GM10266 (cell line): ENCODE measurements at regions not wholly inside any gene's neighbourhood (a gene's known extent, or its start where the extent isn't known, plus 50 kb on each side); places are given as distances from the start of the nearest gene placed in this dataset.

Experiments used
- DNase-seq: peaks from one replicate; pipeline ENCODE4 v3.0.0; 2012; ENCODE audit errors: extremely low spot score
- CTCF ChIP-seq: IDR thresholded peaks from 2 replicates; pipeline ENCODE4 v1.5.1; 2012; ENCODE audit warnings: mild to moderate bottlenecking, low read depth; ENCODE audit not compliant: control insufficient read depth, insufficient read depth; ENCODE audit errors: missing control alignments

DNA sequence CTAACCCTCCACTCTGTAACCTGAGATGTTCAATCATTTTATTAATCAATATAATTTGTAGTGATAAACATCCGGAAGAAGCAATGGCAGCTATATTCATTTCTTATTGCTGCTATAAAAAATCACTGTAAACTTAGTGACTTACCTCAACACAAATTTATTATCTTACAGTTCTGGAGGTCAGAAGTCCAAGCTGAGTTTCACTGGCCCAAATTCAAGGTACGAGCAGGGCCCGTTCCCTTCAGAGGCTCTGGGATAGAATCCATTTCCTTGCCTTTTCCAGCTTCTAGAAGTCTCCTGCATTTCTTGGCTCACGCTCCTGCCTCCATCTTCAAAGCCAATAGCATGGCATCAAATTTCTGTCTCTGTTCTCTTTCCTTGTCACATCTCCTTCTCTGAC lies 279.5 kb upstream of the SP8 start:
- TF ChIP-seq CTCF: no peak
- DNase-seq: no peak

DNA sequence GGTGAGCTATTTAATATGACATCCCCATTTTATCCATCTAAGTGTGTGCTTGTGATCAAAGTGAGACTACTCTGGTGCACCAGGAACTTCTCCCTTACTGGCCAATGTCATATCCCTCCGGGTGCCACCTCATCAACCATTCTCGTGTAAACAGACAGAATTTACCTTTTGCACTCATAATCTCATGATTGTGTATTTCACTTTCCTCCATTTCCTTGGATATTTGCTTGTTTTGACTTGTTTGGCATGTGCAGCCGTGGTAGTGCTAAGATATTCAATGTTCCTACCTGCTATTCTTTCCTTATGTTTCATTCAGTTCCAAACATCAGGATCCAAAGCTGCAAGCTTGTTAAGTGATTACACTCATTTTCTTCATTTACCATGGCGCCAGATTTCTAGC lies 280.5 kb upstream of the SP8 start:
- TF ChIP-seq CTCF: no peak
- no peak for DNase-seq

GRCh38 chr7:21070571-21071090 lies 283.9 kb upstream of the SP8 start:
- TF ChIP-seq CTCF: no peak
- DNase-seq: no peak

DNA sequence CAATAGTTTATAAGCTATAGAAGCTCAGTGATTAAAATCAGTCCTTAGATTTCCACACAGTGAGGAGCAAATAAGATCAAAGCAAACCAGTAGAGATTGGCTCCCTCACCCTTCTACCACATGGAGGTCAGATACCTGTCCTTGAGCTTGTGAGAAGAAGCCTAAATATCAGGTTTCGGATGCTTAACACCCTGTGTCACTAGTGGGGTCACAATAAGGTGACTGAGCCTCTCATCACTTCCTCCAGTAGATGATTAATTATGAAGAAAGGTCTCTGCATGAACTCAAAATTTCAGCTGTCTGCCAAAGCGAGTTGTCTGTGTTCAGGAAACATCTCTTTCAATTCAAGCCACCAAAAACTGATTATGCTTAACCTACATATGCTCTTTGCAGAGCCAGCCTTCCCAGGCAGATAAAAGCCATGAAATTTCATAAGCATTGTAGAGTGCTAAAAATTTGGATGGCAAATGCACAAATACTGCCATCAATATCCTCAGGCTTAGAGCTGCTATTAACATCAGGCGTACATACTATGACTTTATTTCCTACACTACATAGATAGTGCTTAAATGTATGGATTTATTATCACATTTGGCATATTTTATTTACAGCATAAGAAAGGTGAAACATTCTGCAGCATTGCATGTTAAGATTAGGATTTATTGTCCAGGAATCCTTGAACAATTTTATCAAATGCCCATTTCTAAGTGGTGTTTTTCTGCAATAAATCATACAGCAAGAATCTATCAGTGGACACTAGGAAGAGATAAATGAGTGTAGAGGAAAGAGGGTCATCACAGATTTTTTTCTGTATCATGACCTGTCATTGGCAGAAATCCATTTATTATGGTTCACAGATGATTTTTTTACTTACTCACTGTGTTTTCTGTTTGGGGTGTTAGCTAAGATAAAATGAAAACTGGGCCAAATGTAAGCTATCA lies 285.1 kb upstream of the SP8 start:
- no peak for TF ChIP-seq CTCF
- no peak for DNase-seq

DNA sequence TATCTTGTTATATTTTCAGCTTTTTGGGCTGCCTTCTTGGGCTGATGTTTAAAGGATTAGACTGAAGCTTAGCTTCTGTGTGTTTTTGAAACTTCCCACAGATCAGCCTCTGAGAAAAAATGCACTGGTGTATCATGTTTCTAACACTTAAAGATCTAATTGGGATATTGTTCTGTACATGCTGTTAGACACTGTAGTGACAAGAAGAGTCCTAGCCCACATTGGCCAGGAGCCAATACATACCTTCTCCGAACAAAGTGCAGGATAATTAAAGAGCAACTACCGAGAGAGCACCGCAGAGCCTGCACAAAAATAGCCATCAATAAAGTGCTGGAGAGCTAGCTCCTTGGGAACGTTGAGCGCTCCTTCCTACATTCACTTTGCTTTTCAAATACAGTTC lies 289.4 kb upstream of the SP8 start:
- no peak for TF ChIP-seq CTCF
- no peak for DNase-seq

GRCh38 chr7:21076574-21076973 lies 289.9 kb upstream of the SP8 start:
- TF ChIP-seq CTCF: no peak

DNA sequence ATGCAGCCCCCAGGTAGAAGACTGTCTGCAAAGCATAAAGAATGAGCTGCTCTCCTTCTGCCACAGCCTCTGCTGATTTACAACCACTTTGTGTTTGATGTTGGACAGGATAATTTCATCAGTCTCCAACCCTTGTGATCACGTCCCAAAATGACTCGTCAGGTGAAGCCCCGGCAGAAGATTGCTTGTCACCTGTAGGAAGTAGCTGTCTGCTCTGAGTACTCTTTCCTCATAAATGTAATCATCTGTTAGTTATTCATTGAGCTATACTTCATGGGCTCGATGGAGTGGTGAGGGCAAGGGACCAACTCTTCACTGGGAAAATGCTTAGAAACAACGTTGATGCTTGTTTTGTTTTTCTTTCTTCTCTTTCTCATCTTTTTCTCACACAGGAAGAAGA lies 290.9 kb upstream of the SP8 start:
- no peak for DNase-seq

More at GRCh38 chr7:21076574-21076973, 289.9 kb upstream of the SP8 start:
- no peak for DNase-seq

More for the DNA sequence above, 290.9 kb upstream of the SP8 start:
- no peak for TF ChIP-seq CTCF
